ENCODE measurements at regions not wholly inside any gene's neighbourhood (a gene's known extent, or its start where the extent isn't known, plus 50 kb on each side); places are given as distances from the start of the nearest gene placed in this dataset.
"Not testable (repeated sequence)": the region's sequence is repeated elsewhere in the genome, so short reads cannot be mapped to it uniquely, and the experiment has no call there.

GRCh38 chrX:145393702-145394235 is 146.5 kb downstream of the SPANXN1 start:
- no peak for TF ChIP-seq CTCF (IDR thresholded peaks at IDR 0.05; ENCODE audit: extremely low read depth, missing control alignments)
- DNase-seq (ENCODE audit: low spot score): no peak

GRCh38 chrX:145394344-145394743 is 147.0 kb downstream of the SPANXN1 start:
- DNase-seq (ENCODE audit: low spot score): no peak
- TF ChIP-seq CTCF (IDR thresholded peaks at IDR 0.05; ENCODE audit: extremely low read depth, missing control alignments): no peak

- TF ChIP-seq CTCF (IDR thresholded peaks at IDR 0.05; ENCODE audit: extremely low read depth, missing control alignments): no peak
- DNase-seq (ENCODE audit: low spot score): no peak
These were observed 149.3 kb downstream of the SPANXN1 start for GRCh38 chrX:145396612-145397011.

- TF ChIP-seq CTCF (IDR thresholded peaks at IDR 0.05; ENCODE audit: extremely low read depth, missing control alignments): no peak
- peak; percentile 5 for DNase-seq (ENCODE audit: low spot score)
These were observed 157.7 kb downstream of the SPANXN1 start for GRCh38 chrX:145405012-145405411.

GRCh38 chrX:145410622-145411021 is 163.3 kb downstream of the SPANXN1 start:
- no peak for DNase-seq (ENCODE audit: low spot score)
- TF ChIP-seq CTCF (IDR thresholded peaks at IDR 0.05; ENCODE audit: extremely low read depth, missing control alignments): no peak

GRCh38 chrX:145436211-145436610 is 188.9 kb downstream of the SPANXN1 start:
- not testable (repeated sequence) for DNase-seq (ENCODE audit: low spot score)

GRCh38 chrX:145464650-145465049 is 217.3 kb downstream of the SPANXN1 start:
- no peak for TF ChIP-seq CTCF (IDR thresholded peaks at IDR 0.05; ENCODE audit: extremely low read depth, missing control alignments)
- DNase-seq (ENCODE audit: low spot score): no peak

- no peak for TF ChIP-seq CTCF (IDR thresholded peaks at IDR 0.05; ENCODE audit: extremely low read depth, missing control alignments)
These were observed 228.4 kb downstream of the SPANXN1 start for GRCh38 chrX:145475725-145476124.

More at GRCh38 chrX:145475725-145476124, 228.4 kb downstream of the SPANXN1 start:
- no peak for DNase-seq (ENCODE audit: low spot score)

Data from GM20000 (cell line).